Osteocyte (in vitro differentiated cells): ENCODE measurements at regions not wholly inside any gene's neighbourhood (a gene's known extent, or its start where the extent isn't known, plus 50 kb on each side); places are given as distances from the start of the nearest gene placed in this dataset.

ENCODE experiments used
- DNase-seq: peaks from one replicate; pipeline ENCODE4 v3.0.0; 2021; ENCODE audit warnings: mixed read lengths; ENCODE audit not compliant: unreplicated experiment; ENCODE audit errors: extremely low spot score
- H3K27ac Mint-ChIP-seq: one replicate; pipeline ENCODE4 v1.8.0; 2021; ENCODE audit warnings: mild to moderate bottlenecking, mixed read lengths; ENCODE audit not compliant: unreplicated experiment
- H3K27me3 Mint-ChIP-seq: one replicate; pipeline ENCODE4 v1.8.0; 2021; ENCODE audit warnings: mixed read lengths; ENCODE audit not compliant: unreplicated experiment
- H3K36me3 Mint-ChIP-seq: one replicate; pipeline ENCODE4 v1.8.0; 2021; ENCODE audit warnings: mixed read lengths; ENCODE audit not compliant: unreplicated experiment
- H3K4me1 Mint-ChIP-seq: one replicate; pipeline ENCODE4 v1.8.0; 2021; ENCODE audit warnings: mixed read lengths; ENCODE audit not compliant: unreplicated experiment
- H3K4me3 Mint-ChIP-seq: one replicate; pipeline ENCODE4 v1.8.0; 2021; ENCODE audit warnings: mild to moderate bottlenecking, moderate library complexity, mixed read lengths; ENCODE audit not compliant: unreplicated experiment
- H3K9me3 Mint-ChIP-seq: one replicate; pipeline ENCODE4 v1.8.0; 2021; ENCODE audit warnings: mixed read lengths; ENCODE audit not compliant: unreplicated experiment
- CTCF ChIP-seq: fragments of 200-600 bp; sonication (generic); IDR thresholded peaks from 2 replicates; pipeline ENCODE4 v1.5.0; 2021; ENCODE audit warnings: antibody characterized with exemption, mild to moderate bottlenecking, moderate library complexity

- no peak for TF ChIP-seq CTCF
- Mint-ChIP-seq H3K27ac (no peak overlapping the region), H3K27me3 (no peaks in the 10 kb centered on the region), H3K36me3 (no peaks in the 10 kb centered on the region), H3K4me1 (no peaks in the 10 kb centered on the region), H3K9me3 (peaks cover 38% of the 10 kb centered on the region), H3K4me3 (no peak overlapping the region)
- peak; percentile 32 for DNase-seq
Observed at GRCh38 chr10:130967784-130968183, 343.7 kb downstream of the TCERG1L start.

GRCh38 chr10:130968511-130968910, 343.0 kb downstream of the TCERG1L start:
- no peak overlapping the region for H3K27ac Mint-ChIP-seq
- no peaks in the 10 kb centered on the region for H3K27me3 Mint-ChIP-seq
- DNase-seq: peak; percentile 27
- no peaks in the 10 kb centered on the region for H3K36me3 Mint-ChIP-seq
- H3K4me1 Mint-ChIP-seq: no peaks in the 10 kb centered on the region
- no peak overlapping the region for H3K4me3 Mint-ChIP-seq
- peaks cover 37% of the 10 kb centered on the region for H3K9me3 Mint-ChIP-seq
- no peak for TF ChIP-seq CTCF

GRCh38 chr10:130968964-130969363, 342.6 kb downstream of the TCERG1L start:
- no peak overlapping the region for H3K27ac Mint-ChIP-seq
- no peaks in the 10 kb centered on the region for H3K27me3 Mint-ChIP-seq
- DNase-seq: peak; percentile 4
- H3K4me3 Mint-ChIP-seq: no peak overlapping the region
- no peak for TF ChIP-seq CTCF
- no peaks in the 10 kb centered on the region for H3K36me3 Mint-ChIP-seq
- H3K9me3 Mint-ChIP-seq: peaks cover 37% of the 10 kb centered on the region
- no peaks in the 10 kb centered on the region for H3K4me1 Mint-ChIP-seq

- Mint-ChIP-seq H3K4me3 (no peak overlapping the region), H3K36me3 (no peaks in the 10 kb centered on the region), H3K4me1 (no peaks in the 10 kb centered on the region), H3K27me3 (no peaks in the 10 kb centered on the region), H3K9me3 (peaks cover 37% of the 10 kb centered on the region), H3K27ac (no peak overlapping the region)
- TF ChIP-seq CTCF: no peak
- DNase-seq: peak; percentile 83
Observed at GRCh38 chr10:130969700-130970099, 341.8 kb downstream of the TCERG1L start.

- DNase-seq: peak; percentile 80
- TF ChIP-seq CTCF: no peak
- Mint-ChIP-seq H3K27me3 (no peaks in the 10 kb centered on the region), H3K4me1 (no peaks in the 10 kb centered on the region), H3K36me3 (no peaks in the 10 kb centered on the region), H3K27ac (no peak overlapping the region), H3K4me3 (no peak overlapping the region), H3K9me3 (peaks cover 42% of the 10 kb centered on the region)
Observed at GRCh38 chr10:130970341-130971122, 341.0 kb downstream of the TCERG1L start.
